NCI-H1105 treated with DMSO at 0.1 percent for 48 hours (cell line): ENCODE measurements at regions not wholly inside any gene's neighbourhood (a gene's known extent, or its start where the extent isn't known, plus 50 kb on each side); places are given as distances from the start of the nearest gene placed in this dataset.

ENCODE experiments used
- DNase-seq: peaks from one replicate; lab custom pipeline; 2025; lab: John Stamatoyannopoulos, UW

DNA sequence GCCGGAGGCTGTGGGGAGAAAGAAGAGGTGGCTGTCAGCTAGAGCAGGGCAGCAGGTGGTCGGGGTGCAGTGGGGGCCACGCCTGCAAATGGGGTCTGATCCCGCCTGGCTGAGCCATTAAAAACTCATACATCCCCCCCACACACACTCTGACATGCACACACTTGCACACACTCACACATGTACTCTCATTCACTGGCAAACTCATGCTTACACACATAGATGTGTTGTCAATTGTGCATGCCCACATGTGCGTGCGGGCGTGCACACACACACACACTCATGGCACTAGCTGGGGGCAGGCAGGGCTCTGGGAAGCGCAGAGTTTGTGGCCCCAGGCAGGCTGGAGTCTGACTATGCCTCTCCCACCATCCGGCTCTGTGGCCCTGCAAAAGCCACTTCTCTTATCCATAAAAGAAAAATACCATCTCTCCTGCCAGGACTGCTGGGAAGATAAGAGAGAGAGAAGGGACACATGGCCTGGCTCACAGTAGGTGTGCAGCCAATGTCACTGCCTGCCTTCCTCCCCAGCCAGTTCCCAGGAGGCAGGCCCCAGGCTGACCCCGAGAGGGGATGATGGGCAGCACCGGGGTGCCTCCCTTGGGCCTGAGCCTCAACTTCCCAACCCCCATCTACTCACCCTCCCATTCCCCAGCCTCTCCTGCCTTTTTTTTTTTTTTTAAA, 163.5 kb upstream of the LINGO1 start:
- no peak for DNase-seq

GRCh38 chr15:77795446-77795845, 162.7 kb upstream of the LINGO1 start:
- DNase-seq = no peak

- no peak for DNase-seq
These were observed 159.2 kb upstream of the LINGO1 start for GRCh38 chr15:77791941-77792340.

DNA sequence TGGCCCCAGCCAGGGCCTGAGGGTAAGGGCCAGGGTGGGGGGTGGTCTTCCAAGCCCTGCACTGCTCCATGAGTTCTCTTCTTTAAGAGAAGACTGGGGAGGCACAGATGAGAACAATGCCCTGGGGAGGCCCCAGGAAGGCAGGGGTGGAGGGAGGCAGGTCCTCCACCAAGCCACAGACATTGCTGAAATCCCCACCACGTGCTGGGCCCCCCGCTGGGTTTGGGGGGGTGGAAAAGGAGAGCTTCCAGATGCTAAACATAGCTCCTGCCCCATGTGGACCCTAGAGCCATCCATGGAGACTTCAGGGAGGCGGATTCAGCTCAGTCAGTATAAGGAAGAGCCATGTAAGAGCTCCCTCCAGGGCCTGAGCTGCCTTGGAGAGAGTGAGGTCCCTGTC, 157.8 kb upstream of the LINGO1 start:
- no peak for DNase-seq

- DNase-seq = no peak
These were observed 154.2 kb upstream of the LINGO1 start for GRCh38 chr15:77786956-77787355.

DNA sequence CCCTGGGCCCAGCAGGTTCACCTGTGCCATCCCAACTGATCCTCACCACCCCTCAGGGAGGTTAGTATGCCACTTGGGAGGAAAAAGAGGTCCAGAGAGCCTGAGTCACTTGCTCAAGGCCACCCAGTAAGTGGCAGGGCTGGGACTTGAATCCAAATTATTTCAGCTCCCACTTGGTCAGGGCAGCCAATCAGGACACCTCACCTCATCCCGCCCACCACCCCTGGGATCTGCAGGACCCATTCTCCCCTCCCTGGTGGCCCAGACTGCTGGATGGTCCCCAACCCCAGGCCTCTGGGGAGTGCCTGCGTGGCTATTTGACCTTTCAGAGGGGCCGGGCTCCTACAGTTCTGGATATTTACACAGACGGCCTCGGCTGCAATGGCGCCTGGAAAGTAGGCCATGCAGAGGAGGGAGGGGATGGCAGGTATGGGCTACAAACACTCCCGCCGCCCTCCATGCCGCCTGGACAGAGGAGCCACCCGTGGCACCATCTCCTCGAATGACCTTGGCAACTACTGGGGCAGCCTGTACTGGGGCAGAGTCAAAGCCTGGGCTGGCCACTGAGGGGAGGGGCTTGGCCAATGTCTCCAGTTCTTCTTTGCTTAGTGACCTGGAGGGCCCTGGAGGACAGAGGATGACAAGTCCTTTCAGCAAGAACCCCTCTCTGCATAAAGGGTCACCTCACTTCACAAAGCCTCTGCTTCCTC, 153.6 kb upstream of the LINGO1 start:
- no peak for DNase-seq

GRCh38 chr15:77784361-77785292, 151.9 kb upstream of the LINGO1 start:
- DNase-seq = no peak

DNA sequence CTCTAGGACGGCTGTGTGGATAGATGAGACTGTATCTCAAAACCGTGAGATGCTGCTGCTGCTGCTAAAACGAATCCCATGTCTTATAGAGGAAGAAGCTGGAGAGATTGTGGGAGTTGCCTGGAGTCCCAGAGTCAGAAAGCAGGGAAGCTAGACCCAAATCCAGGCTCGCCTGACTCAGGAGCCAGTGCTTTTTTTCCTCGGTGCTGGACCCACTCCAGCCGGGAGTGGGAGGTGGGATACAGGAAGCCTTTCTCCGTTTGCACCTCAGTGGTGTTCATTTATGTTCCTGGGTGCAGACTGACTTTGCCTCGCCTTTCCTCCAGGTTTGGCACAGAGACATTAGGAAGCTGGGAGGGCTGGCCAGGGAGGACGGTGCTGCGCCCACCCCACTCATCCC, 150.9 kb upstream of the LINGO1 start:
- no peak for DNase-seq

GRCh38 chr15:77782691-77783090, 150.0 kb upstream of the LINGO1 start:
- DNase-seq = no peak

GRCh38 chr15:77781946-77782240, 149.2 kb upstream of the LINGO1 start:
- no peak for DNase-seq

DNA sequence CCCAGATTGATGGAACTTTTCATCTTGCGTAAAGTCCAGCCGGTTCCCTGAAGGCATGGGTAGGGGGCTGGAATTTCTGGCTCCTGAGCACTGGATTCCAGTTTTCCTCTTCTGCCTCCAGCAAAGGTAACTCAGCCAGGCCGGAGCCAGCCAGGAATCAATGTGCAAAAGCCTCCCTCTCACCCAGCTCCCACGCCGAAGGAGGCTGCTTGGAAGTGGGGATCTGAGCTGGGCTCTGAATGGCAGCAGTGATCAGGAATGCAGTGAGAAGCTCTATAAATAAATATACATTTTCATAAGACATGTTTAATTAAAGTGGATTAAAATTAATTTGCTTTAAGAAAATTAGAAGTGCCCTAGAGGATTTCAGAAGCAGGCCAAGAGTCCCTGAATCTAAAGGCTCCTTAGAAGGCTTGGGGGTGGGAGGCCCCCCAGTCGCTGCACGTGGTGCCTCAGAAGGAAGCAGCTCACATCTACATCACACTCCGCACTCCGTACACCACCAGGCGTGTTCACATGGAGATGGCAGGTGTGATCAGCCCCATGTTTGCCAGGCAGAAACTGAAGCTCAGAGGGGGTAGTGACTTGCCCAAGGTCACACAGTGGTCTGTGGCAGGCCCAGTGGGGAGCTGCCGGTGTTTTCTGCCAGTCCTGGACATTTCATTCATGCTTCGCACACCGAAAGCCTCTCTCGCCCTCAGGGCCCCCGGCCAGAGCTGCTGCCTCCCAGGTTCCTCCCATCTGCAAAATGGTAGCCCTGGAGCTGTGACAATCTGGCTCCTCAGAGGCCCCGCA, 148.6 kb upstream of the LINGO1 start:
- DNase-seq = no peak

DNA sequence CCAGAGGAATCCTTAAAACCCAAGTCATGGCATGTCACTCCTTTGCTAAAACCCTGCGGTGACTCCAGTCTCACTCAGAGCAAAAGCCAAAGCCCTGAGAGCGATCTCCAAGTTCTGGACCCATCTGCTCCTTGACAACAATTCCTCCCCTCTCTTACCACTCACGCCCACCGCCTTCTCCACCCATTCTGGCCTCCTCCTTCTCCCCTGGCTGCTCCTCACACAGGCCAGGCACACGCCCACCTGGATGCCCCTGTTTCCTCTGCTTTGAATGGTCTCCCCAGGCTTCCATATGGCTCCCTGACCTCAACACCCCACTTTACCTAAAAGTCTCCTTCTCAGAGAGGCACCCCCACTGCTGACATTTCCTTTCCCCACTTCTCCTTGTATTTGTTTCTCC, 146.1 kb upstream of the LINGO1 start:
- DNase-seq = no peak

- no peak for DNase-seq
These were observed 143.1 kb upstream of the LINGO1 start for GRCh38 chr15:77775837-77776236.

DNA sequence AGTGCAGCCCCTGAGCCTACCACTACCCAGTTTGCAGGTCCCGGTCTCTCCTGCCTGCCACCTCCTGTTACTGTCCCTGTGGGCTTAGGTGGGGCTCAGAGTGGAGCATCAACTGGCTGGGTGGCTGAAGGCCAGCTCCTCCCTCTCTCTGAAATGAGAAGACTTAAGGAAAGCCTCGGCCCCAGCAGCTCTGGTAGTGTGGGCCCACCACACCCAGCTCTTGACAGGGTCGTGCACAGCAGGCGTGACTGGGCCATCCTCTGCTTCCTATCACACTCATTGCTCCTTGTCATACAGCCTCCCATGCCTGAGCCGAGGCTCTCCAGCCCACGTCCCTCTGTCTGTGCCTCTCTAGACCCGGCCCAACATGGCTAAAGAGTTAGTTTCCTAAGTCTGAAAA, 142.7 kb upstream of the LINGO1 start:
- DNase-seq = no peak

- DNase-seq = no peak
These were observed 141.6 kb upstream of the LINGO1 start for GRCh38 chr15:77774350-77774749.

GRCh38 chr15:77773903-77774302, 141.2 kb upstream of the LINGO1 start:
- DNase-seq = no peak

- DNase-seq = no peak
These were observed 140.1 kb upstream of the LINGO1 start for GRCh38 chr15:77772641-77773402.

- no peak for DNase-seq
These were observed 138.9 kb upstream of the LINGO1 start for GRCh38 chr15:77771616-77772015.

GRCh38 chr15:77769700-77770099, 137.0 kb upstream of the LINGO1 start:
- DNase-seq = no peak

- no peak for DNase-seq
These were observed 135.9 kb upstream of the LINGO1 start for GRCh38 chr15:77768521-77769078.

- DNase-seq = peak; percentile 11
These were observed 135.4 kb upstream of the LINGO1 start for GRCh38 chr15:77768107-77768506.
